Omental fat pad (tissue), 3 donors: ENCODE measurements at regions not wholly inside any gene's neighbourhood (a gene's known extent, or its start where the extent isn't known, plus 50 kb on each side); places are given as distances from the start of the nearest gene placed in this dataset.

Source experiments
- ATAC-seq: fragments of 150-250 bp; one replicate; pipeline ENCODE4 v1.9.1; 2016; ENCODE audit warnings: mild to moderate bottlenecking, moderate library complexity; ENCODE audit not compliant: low FRiP score
- DNase-seq: peaks from one replicate; pipeline ENCODE4 v3.0.0-alpha.2; 2019; ENCODE audit warnings: low spot score
- CTCF ChIP-seq, 3 donors: fragments of 450-650 bp; IDR thresholded peaks; one replicate each; pipeline ENCODE4 v1.5.1; 2016 to 2017; ENCODE audit warnings: antibody characterized with exemption in 3 of 3, mild to moderate bottlenecking in 3 of 3, moderate library complexity in 2 of 3

GRCh38 chr5:107168848-107169752 lies 501.6 kb downstream of the EFNA5 start:
- ATAC-seq (no peak), DNase-seq (no peak)
- no peak for TF ChIP-seq CTCF (IDR thresholded peaks at IDR 0.05)

GRCh38 chr5:107168086-107168485 lies 502.7 kb downstream of the EFNA5 start:
- TF ChIP-seq CTCF (IDR thresholded peaks at IDR 0.05), result no peak
- DNase-seq (no peak), ATAC-seq (no peak)

- DNase-seq (no peak), ATAC-seq (no peak)
- no peak for TF ChIP-seq CTCF (IDR thresholded peaks at IDR 0.05)
Observed at GRCh38 chr5:107165296-107165695, 505.4 kb downstream of the EFNA5 start.

GRCh38 chr5:107157809-107158208 lies 512.9 kb downstream of the EFNA5 start:
- TF ChIP-seq CTCF (IDR thresholded peaks at IDR 0.05), result no peak
- ATAC-seq (no peak), DNase-seq (no peak)

GRCh38 chr5:107155707-107156106 lies 515.0 kb downstream of the EFNA5 start:
- TF ChIP-seq CTCF (IDR thresholded peaks at IDR 0.05), result no peak
- no peak for ATAC-seq
- no peak for DNase-seq

GRCh38 chr5:107154593-107154992 lies 516.1 kb downstream of the EFNA5 start:
- ATAC-seq (no peak), DNase-seq (no peak)
- no peak for TF ChIP-seq CTCF (IDR thresholded peaks at IDR 0.05)

GRCh38 chr5:107153283-107153682 lies 517.5 kb downstream of the EFNA5 start:
- no peak for TF ChIP-seq CTCF (IDR thresholded peaks at IDR 0.05)
- DNase-seq (no peak), ATAC-seq (no peak)
